HL-60 (cell line): ENCODE measurements at regions not wholly inside any gene's neighbourhood (a gene's known extent, or its start where the extent isn't known, plus 50 kb on each side); places are given as distances from the start of the nearest gene placed in this dataset.

Source experiments
- DNase-seq, 2 experiments: peaks; one replicate each; pipeline ENCODE4 v3.0.0-alpha.2; 2010 to 2020; ENCODE audit warnings: low read depth in 1 of 2, low spot score in 1 of 2
- H3K27ac ChIP-seq: fragments of 250-450 bp; sonication (Bioruptor Pico); replicated peaks from 2 replicates; pipeline ENCODE4 v1.5.1; 2020; ENCODE audit warnings: mild to moderate bottlenecking, moderate library complexity
- H3K27me3 ChIP-seq: fragments of 250-450 bp; sonication (Bioruptor Pico); 2 replicates; pipeline ENCODE4 v1.5.1; 2021; ENCODE audit warnings: mild to moderate bottlenecking, moderate library complexity; ENCODE audit not compliant: insufficient read depth, poor library complexity, severe bottlenecking
- H3K4me3 ChIP-seq: replicated peaks from 2 replicates; pipeline ENCODE4 v1.5.1; 2011; ENCODE audit warnings: mild to moderate bottlenecking, control low read depth, low read length; ENCODE audit not compliant: insufficient read depth
- CTCF ChIP-seq: IDR thresholded peaks from one replicate; pipeline ENCODE4 v1.5.1; 2011; ENCODE audit warnings: low read length, control low read depth, inconsistent platforms; ENCODE audit not compliant: insufficient read depth
- GABPA ChIP-seq: IDR thresholded peaks from 2 replicates; pipeline ENCODE4 v1.6.1; 2012; ENCODE audit warnings: low read depth
- POLR2AphosphoS5 ChIP-seq: IDR thresholded peaks from 2 replicates; pipeline ENCODE4 v1.6.1; 2012; ENCODE audit warnings: low read depth
- REST ChIP-seq: IDR thresholded peaks from 2 replicates; pipeline ENCODE4 v1.6.1; 2012; ENCODE audit warnings: low read depth; ENCODE audit not compliant: insufficient replicate concordance
- SPI1 ChIP-seq: IDR thresholded peaks from 2 replicates; pipeline ENCODE4 v1.6.1; 2012; ENCODE audit warnings: low read depth, mild to moderate bottlenecking, borderline replicate concordance

- no peak for DNase-seq
- H3K27ac ChIP-seq = no peak overlapping the region
- TF ChIP-seq CTCF (no peak), POLR2AphosphoS5 (no peak), GABPA (no peak), REST (no peak), SPI1 (no peak)
- H3K4me3 ChIP-seq = no peak overlapping the region
- no peaks in the 10 kb centered on the region for H3K27me3 ChIP-seq
Measured at GRCh38 chr7:36054637-36055036, 98.4 kb upstream of the EEPD1 start.

GRCh38 chr7:36055207-36055606, 97.8 kb upstream of the EEPD1 start:
- H3K27ac ChIP-seq = no peak overlapping the region
- H3K27me3 ChIP-seq = no peaks in the 10 kb centered on the region
- H3K4me3 ChIP-seq = no peak overlapping the region
- no peak for DNase-seq
- no peak for TF ChIP-seq CTCF
- TF ChIP-seq REST = no peak
- TF ChIP-seq GABPA = no peak
- TF ChIP-seq SPI1 = no peak

DNA sequence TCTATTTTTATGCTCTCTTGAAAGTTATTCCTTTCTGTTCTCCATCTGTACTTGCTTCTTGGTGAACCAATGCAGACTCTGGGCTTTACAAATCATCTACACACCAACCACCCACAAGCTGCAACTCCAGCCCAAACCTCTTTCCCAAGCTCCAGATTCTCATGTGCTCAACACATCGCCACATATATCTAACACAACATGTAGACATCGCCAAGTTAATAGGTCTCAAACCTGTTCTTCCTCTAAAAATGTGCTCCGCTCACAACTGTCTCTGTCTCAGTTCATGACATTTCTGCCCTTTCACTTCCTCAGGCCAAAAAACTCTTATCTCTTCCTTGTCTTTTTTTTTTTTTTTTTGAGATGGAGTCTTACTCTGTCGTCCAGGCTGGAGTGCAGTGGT, 95.7 kb upstream of the EEPD1 start:
- TF ChIP-seq REST (no peak), GABPA (no peak), CTCF (no peak), SPI1 (no peak)
- Histone ChIP-seq H3K27ac (no peak overlapping the region), H3K27me3 (no peaks in the 10 kb centered on the region), H3K4me3 (no peak overlapping the region)
- DNase-seq = no peak
